Nucleus accumbens (tissue), 56 donors: ENCODE measurements at regions not wholly inside any gene's neighbourhood (a gene's known extent, or its start where the extent isn't known, plus 50 kb on each side); places are given as distances from the start of the nearest gene placed in this dataset.

Experiments used
- DNase-seq, 56 donors: peaks; one replicate each; lab custom pipeline; 2025; lab: John Stamatoyannopoulos, UW

- no peak for DNase-seq
Observed at GRCh38 chr11:116510886-116511650, 261.7 kb downstream of the BUD13 start.

GRCh38 chr11:116510166-116510565, 262.6 kb downstream of the BUD13 start:
- DNase-seq = no peak

- DNase-seq = no peak
Observed at GRCh38 chr11:116509551-116509950, 263.2 kb downstream of the BUD13 start.

- no peak for DNase-seq
Observed at GRCh38 chr11:116507849-116508695, 264.7 kb downstream of the BUD13 start.

GRCh38 chr11:116507016-116507415, 265.8 kb downstream of the BUD13 start:
- DNase-seq = no peak

GRCh38 chr11:116506263-116506825, 266.4 kb downstream of the BUD13 start:
- DNase-seq = no peak

GRCh38 chr11:116505298-116506262, 267.2 kb downstream of the BUD13 start:
- DNase-seq = no peak

- DNase-seq = no peak
Observed at GRCh38 chr11:116504541-116505297, 268.1 kb downstream of the BUD13 start.

GRCh38 chr11:116503216-116504160, 269.3 kb downstream of the BUD13 start:
- DNase-seq = no peak

GRCh38 chr11:116502641-116503061, 270.1 kb downstream of the BUD13 start:
- DNase-seq = peak in 24 of 56 donors; percentile 4 to 63 (median 21)

GRCh38 chr11:116501728-116502127, 271.1 kb downstream of the BUD13 start:
- no peak for DNase-seq

GRCh38 chr11:116500947-116501602, 271.7 kb downstream of the BUD13 start:
- DNase-seq = peak in 7 of 56 donors; percentile 4 to 26 (median 7)

GRCh38 chr11:116500026-116500946, 272.5 kb downstream of the BUD13 start:
- peak in 3 of 56 donors; percentile 10 to 24 (median 10) for DNase-seq

GRCh38 chr11:116499396-116500003, 273.3 kb downstream of the BUD13 start:
- DNase-seq = peak in 24 of 56 donors; percentile 4 to 68 (median 20)

- DNase-seq = no peak
Observed at GRCh38 chr11:116498161-116498560, 274.6 kb downstream of the BUD13 start.

- DNase-seq = no peak
Observed at GRCh38 chr11:116492600-116492999, 280.2 kb downstream of the BUD13 start.
